ENCODE measurements at regions not wholly inside any gene's neighbourhood (a gene's known extent, or its start where the extent isn't known, plus 50 kb on each side); places are given as distances from the start of the nearest gene placed in this dataset.

GRCh38 chr3:106161246-106161645 is 292.4 kb upstream of the CBLB start:
- no peak for DNase-seq (ENCODE audit: low read depth)
- no peak overlapping the region for H3K4me3 ChIP-seq (ENCODE audit: low read depth, low read length)
- TF ChIP-seq, protein P1, sequence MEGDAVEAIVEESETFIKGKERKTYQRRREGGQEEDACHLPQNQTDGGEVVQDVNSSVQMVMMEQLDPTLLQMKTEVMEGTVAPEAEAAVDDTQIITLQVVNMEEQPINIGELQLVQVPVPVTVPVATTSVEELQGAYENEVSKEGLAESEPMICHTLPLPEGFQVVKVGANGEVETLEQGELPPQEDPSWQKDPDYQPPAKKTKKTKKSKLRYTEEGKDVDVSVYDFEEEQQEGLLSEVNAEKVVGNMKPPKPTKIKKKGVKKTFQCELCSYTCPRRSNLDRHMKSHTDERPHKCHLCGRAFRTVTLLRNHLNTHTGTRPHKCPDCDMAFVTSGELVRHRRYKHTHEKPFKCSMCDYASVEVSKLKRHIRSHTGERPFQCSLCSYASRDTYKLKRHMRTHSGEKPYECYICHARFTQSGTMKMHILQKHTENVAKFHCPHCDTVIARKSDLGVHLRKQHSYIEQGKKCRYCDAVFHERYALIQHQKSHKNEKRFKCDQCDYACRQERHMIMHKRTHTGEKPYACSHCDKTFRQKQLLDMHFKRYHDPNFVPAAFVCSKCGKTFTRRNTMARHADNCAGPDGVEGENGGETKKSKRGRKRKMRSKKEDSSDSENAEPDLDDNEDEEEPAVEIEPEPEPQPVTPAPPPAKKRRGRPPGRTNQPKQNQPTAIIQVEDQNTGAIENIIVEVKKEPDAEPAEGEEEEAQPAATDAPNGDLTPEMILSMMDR (IDR thresholded peaks at IDR 0.05; ENCODE audit: insufficient read depth, low read depth, low read length): no peak

DNA sequence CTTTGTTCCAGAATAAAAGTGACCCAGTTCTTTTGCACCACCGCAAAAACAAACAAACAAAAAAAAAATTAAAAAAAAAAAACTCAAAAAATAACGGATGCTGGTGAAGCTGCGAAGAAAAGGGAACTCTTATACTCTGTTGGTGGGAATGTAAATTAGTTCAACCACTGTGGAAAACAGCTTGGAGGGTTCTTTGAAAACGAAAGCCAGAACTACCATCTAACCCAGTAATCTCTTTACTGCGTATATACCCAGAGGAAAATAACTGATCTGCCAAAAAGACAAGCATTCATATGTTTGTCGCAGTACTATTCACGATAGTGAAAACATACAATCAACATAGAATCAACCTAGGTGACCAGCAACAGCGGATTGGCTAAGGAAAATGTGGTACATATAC is 298.9 kb upstream of the CBLB start:
- no peak overlapping the region for H3K4me3 ChIP-seq (ENCODE audit: low read depth, low read length)
- TF ChIP-seq, protein P1 (IDR thresholded peaks at IDR 0.05; ENCODE audit: insufficient read depth, low read depth, low read length): no peak
- DNase-seq (ENCODE audit: low read depth): no peak

DNA sequence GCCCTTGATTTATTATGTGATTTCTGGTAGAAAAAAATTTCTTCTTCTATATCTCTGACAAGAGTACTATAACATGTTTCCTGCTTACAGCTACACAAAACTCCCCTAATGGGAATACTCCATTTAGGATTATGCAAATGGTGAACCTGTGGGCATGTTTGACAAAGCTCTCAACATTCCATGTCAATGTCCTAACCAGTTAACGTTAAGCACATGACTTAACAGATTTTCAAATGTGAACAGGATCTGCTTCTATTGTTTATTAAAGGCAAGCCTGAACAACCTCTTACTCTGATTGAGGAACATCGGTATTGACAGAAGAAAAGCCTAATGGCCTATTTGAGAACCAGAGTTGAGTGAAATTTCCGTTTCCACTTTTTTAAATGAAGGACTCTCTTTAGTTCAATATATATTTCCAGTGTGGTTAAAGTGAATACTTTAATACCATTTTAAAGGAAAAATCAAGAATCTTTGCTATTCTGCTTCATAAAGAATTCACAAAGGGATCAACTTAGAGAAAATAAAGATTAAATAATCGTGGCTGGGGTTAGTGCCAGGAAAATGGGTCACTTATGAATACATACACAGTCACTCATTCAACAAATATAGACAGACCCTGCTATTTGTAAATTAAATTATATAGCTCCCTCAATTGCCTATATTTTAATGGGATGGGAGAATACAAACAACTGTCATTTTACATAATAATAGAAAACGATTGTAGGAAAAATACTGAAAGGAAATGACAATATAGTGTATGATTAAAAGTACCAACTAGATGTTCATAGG is 300.3 kb upstream of the CBLB start:
- no peak overlapping the region for H3K4me3 ChIP-seq (ENCODE audit: low read depth, low read length)
- DNase-seq (ENCODE audit: low read depth): no peak
- TF ChIP-seq, protein P1 (IDR thresholded peaks at IDR 0.05; ENCODE audit: insufficient read depth, low read depth, low read length): no peak

DNA sequence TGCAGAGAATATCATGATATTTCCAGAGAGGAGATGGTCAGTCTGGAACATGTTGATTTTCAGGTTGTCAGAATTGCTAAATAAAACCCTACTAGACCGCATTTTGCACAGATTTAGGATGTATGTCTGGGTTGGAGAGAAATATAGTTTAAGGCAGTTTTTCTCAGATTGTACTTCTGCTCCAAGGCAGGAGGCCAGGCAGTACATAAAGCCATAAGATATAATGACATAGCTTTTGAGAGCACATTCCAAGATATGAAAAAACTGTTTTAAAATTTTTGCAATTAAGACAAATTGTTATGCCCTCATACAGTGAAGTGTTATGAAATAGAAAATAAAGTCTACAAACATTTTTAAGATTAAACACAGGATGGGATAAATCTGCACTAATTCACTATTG is 301.8 kb upstream of the CBLB start:
- TF ChIP-seq, protein P1 (IDR thresholded peaks at IDR 0.05; ENCODE audit: insufficient read depth, low read depth, low read length): no peak
- DNase-seq (ENCODE audit: low read depth): no peak

DNA sequence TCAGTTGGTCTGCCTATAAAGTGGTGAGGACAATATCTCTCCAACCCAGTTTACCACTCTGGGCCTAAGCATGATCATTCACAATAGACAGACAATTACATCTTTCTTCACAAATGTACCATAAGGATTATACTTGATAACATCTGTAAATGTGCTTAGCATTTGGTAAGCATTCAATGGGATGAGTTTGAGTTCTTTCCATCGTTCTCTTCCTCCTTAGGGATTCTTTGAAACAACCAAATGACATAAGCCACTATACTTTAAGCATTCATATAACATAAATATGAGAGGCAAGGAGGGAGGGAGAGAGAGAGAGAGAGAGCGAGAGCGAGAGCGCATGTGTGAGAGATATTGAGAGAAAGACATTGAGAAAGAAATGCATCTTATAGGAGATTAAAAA is 303.3 kb upstream of the CBLB start:
- H3K4me3 ChIP-seq (ENCODE audit: low read depth, low read length): no peak overlapping the region
- no peak for DNase-seq (ENCODE audit: low read depth)
- TF ChIP-seq, protein P1 (IDR thresholded peaks at IDR 0.05; ENCODE audit: insufficient read depth, low read depth, low read length): no peak

More for the DNA sequence above, 301.8 kb upstream of the CBLB start:
- H3K4me3 ChIP-seq (ENCODE audit: low read depth, low read length): no peak overlapping the region

DNA sequence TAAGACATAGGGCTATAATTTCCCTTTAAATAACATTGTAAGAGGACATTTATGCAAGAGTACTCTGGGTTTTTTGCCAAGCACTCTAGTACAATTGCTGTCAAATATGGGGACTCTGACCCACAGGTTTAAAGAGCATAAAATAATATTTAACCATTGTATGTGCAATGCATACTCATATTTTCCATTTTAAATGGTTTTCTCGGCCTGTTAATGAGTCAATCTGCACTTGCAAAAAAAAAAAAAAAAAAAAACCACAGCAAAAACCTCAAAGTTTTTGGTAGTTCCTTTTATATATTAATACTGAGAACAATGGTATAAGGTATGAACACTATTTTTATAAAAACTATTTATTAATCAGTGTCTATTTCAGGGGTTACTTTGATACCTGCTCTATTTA is 304.0 kb upstream of the CBLB start:
- no peak for DNase-seq (ENCODE audit: low read depth)
- TF ChIP-seq, protein P1 (IDR thresholded peaks at IDR 0.05; ENCODE audit: insufficient read depth, low read depth, low read length): no peak
- no peak overlapping the region for H3K4me3 ChIP-seq (ENCODE audit: low read depth, low read length)

DNA sequence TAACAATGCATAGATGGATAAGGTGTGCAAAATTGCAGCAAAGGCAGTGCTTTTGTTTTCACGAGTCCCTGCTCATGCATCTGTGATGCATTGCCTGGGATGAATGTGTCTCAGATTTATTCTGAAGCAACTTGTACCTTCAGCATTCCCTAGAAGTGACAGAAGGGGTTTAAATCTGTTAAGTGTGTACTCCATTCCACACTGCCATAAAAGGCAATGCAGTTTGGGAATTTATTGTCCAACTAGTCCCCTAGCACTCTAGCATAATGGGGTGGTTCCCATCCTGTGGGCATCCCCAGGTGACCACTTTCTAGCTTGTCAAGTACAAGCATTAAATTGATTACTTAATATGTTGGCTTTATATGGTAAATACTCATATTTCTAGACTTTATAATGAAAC is 306.5 kb upstream of the CBLB start:
- TF ChIP-seq, protein P1 (IDR thresholded peaks at IDR 0.05; ENCODE audit: insufficient read depth, low read depth, low read length): no peak
- no peak for DNase-seq (ENCODE audit: low read depth)
- H3K4me3 ChIP-seq (ENCODE audit: low read depth, low read length): no peak overlapping the region
